ENCODE measurements at regions not wholly inside any gene's neighbourhood (a gene's known extent, or its start where the extent isn't known, plus 50 kb on each side); places are given as distances from the start of the nearest gene placed in this dataset.

DNA sequence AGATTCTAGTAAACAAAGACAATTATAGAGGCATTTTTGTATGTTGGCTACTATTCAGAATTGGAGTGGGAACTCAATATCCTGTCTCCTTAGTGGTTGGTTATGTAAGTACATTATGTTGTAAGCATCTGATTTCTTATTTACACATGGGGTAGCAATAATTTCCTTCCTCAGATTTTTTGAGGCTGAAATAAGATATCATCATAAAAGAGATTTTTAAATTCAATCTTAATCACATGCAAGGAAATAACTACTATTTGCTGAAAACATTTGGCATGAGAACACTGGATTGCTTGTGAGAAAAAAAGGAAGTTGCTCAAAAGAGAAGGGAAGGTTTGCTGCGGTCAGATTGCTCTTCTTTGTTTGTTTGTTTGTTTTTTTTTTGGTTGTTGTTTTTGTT lies 437.7 kb upstream of the HS3ST1 start:
- TF ChIP-seq, protein P1, sequence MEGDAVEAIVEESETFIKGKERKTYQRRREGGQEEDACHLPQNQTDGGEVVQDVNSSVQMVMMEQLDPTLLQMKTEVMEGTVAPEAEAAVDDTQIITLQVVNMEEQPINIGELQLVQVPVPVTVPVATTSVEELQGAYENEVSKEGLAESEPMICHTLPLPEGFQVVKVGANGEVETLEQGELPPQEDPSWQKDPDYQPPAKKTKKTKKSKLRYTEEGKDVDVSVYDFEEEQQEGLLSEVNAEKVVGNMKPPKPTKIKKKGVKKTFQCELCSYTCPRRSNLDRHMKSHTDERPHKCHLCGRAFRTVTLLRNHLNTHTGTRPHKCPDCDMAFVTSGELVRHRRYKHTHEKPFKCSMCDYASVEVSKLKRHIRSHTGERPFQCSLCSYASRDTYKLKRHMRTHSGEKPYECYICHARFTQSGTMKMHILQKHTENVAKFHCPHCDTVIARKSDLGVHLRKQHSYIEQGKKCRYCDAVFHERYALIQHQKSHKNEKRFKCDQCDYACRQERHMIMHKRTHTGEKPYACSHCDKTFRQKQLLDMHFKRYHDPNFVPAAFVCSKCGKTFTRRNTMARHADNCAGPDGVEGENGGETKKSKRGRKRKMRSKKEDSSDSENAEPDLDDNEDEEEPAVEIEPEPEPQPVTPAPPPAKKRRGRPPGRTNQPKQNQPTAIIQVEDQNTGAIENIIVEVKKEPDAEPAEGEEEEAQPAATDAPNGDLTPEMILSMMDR (IDR thresholded peaks at IDR 0.05) = no peak
- TF ChIP-seq POLR2A (IDR thresholded peaks at IDR 0.05) = no peak

Data from heart left ventricle (tissue), 13 donors.